DND-41 (cell line): ENCODE measurements at regions not wholly inside any gene's neighbourhood (a gene's known extent, or its start where the extent isn't known, plus 50 kb on each side); places are given as distances from the start of the nearest gene placed in this dataset.

ENCODE experiments used
- CTCF ChIP-seq: IDR thresholded peaks from 2 replicates; pipeline ENCODE4 v1.5.1; 2012; ENCODE audit warnings: borderline replicate concordance, low read length, moderate library complexity, mild to moderate bottlenecking; ENCODE audit not compliant: poor library complexity, severe bottlenecking; ENCODE audit errors: extremely low read depth
- EZH2 ChIP-seq: IDR thresholded peaks from 3 replicates; pipeline ENCODE4 v1.6.1; 2012; ENCODE audit warnings: borderline replicate concordance, low read depth, mild to moderate bottlenecking, moderate library complexity, low read length, inconsistent platforms; ENCODE audit not compliant: severe bottlenecking

- TF ChIP-seq CTCF (no peak), EZH2 (no peak)
Observed at GRCh38 chr3:110957247-110958025, 114.2 kb upstream of the NECTIN3 start.
